Pancreas (tissue), 10 donors: ENCODE measurements at regions not wholly inside any gene's neighbourhood (a gene's known extent, or its start where the extent isn't known, plus 50 kb on each side); places are given as distances from the start of the nearest gene placed in this dataset.
A peak's percentile ranks its signal among the peaks of the same experiment; 100 is the strongest.

Experiments used
- ATAC-seq, 4 donors: fragments of 200-7000 bp; cut with Tn5 transposase; one replicate each; pipeline versions ENCODE4 v1.8.0 to v1.9.1; 2020; ENCODE audit warnings: mild to moderate bottlenecking in 4 of 4, moderate library complexity in 4 of 4
- DNase-seq, 6 donors: peaks; one replicate each; pipeline ENCODE4 v3.0.0-alpha.2; 2020
- FAIRE-seq: peaks from 2 replicates; lab custom pipeline; 2012; peaks lifted over from hg19 to GRCh38; lab: Jason Lieb, UNC
- H3K27ac ChIP-seq, 4 donors: fragments of 200-600 bp; sonication (generic); 1 replicate in 3 of 4; 2 replicates in 1 of 4; pipeline versions ENCODE4 v1.5.0 to v1.8.0; 2020
- H3K27me3 ChIP-seq, 4 donors: fragments of 200-600 bp; one replicate each; pipeline ENCODE4 v1.8.0; 2021
- H3K36me3 ChIP-seq, 3 donors: fragments of 200-600 bp; sonication (generic) in 1 of 3; one replicate each; pipeline versions ENCODE4 v1.5.0 to v1.8.0; 2020 to 2021
- H3K4me1 ChIP-seq, 3 donors: fragments of 200-600 bp; one replicate each; pipeline ENCODE4 v1.8.0; 2021
- H3K4me3 ChIP-seq, 4 donors: fragments of 200-600 bp; sonication (generic) in 2 of 4; one replicate each; pipeline versions ENCODE4 v1.5.0 to v1.8.0; 2020 to 2021
- H3K9me3 ChIP-seq, 4 donors: fragments of 200-600 bp; one replicate each; pipeline ENCODE4 v1.8.0; 2021
- WGBS, 2 donors: extraction: QIAGEN DNeasy Blood & Tissue Kit; methylation state at CpG; one replicate each; pipeline ENCODE4 v1.1.7; 2013; 5-methylcytosine and 5-hydroxymethylcytosine counted together
- intact Hi-C, 3 donors: fragments of 100-400 bp; cut with DNase I; formaldehyde crosslinking; loops; one replicate each; pipeline versions ENCODE4 v1.11.1 to v1.14.2; 2022
- TF ChIP-seq, protein P1 (sequence below), 4 donors: fragments of 200-600 bp; sonication (generic) in 3 of 4; IDR thresholded peaks; one replicate each; pipeline versions ENCODE4 v1.5.0 to v1.8.0; 2021; ENCODE audit warnings: antibody characterized with exemption in 4 of 4
- donor health status: healthy with polysubstance abuse.
- donor health status: DM: no; HTN: no; CAD: no; lungs with moderate emphysema.
- donor health status: DM: no; HTN: no; CAD: no.
- donor health status: control.
- donor health status: control.
- donor health status: Bipolar disorder and iron deficiency.
- donor health status: DM: yes; HTN: yes; CAD: no.
- donor health status: DM: no; HTN: no; CAD: no.
- donor health status: DM: no; HTN: no; CAD: no.
- donor health status: DM: yes; HTN: yes; CAD: no.

- no peak for ATAC-seq
- no peak overlapping the region for H3K27ac ChIP-seq
- no peak for DNase-seq
- intact Hi-C loops = no loop called here
- H3K4me3 ChIP-seq = no peak overlapping the region
- FAIRE-seq = no peak
- no peaks in the 10 kb centered on the region for H3K4me1 ChIP-seq
- H3K27me3 ChIP-seq = no peaks in the 10 kb centered on the region
- H3K9me3 ChIP-seq = no peaks in the 10 kb centered on the region
- no peaks in the 10 kb centered on the region for H3K36me3 ChIP-seq
- TF ChIP-seq, protein P1, sequence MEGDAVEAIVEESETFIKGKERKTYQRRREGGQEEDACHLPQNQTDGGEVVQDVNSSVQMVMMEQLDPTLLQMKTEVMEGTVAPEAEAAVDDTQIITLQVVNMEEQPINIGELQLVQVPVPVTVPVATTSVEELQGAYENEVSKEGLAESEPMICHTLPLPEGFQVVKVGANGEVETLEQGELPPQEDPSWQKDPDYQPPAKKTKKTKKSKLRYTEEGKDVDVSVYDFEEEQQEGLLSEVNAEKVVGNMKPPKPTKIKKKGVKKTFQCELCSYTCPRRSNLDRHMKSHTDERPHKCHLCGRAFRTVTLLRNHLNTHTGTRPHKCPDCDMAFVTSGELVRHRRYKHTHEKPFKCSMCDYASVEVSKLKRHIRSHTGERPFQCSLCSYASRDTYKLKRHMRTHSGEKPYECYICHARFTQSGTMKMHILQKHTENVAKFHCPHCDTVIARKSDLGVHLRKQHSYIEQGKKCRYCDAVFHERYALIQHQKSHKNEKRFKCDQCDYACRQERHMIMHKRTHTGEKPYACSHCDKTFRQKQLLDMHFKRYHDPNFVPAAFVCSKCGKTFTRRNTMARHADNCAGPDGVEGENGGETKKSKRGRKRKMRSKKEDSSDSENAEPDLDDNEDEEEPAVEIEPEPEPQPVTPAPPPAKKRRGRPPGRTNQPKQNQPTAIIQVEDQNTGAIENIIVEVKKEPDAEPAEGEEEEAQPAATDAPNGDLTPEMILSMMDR (IDR thresholded peaks at IDR 0.05) = no peak
- 71 to 77% methylated on average over 2 of the region's 2 CpGs for WGBS, 2 donors
These were observed 180.0 kb downstream of the PLPP3 start for GRCh38 chr1:56399326-56399725.

DNA sequence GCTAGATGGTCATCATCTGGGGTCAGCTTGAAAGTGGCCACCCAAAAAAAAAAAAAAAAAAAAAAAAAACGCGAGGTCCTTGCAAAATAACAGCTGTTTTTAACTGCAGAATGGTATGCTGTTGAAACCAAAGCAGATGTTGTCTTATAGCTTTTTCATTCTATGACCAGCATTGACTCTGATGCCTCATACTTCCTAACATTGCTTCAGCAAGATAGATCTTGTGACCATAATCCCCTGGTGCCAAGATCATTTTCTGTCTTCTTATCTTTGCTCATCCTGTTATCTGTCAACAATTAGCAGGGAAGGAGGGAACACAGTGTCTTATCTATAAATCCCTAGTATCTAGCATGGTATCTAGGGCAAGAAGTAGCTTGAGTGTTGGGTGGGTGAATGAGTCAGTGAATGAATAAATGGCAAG, 181.5 kb downstream of the PLPP3 start:
- intact Hi-C loops = no loop called here
- TF ChIP-seq, protein P1 (IDR thresholded peaks at IDR 0.05) = no peak
- H3K27me3 ChIP-seq = no peaks in the 10 kb centered on the region
- WGBS, 2 donors = 73 to 77% methylated on average over 2 of the region's 2 CpGs
- no peak overlapping the region for H3K27ac ChIP-seq
- no peaks in the 10 kb centered on the region for H3K9me3 ChIP-seq
- FAIRE-seq (no peak), DNase-seq (no peak), ATAC-seq (peak in 2 of 4 donors; percentile 28 to 40)
- H3K4me1 ChIP-seq = no peaks in the 10 kb centered on the region
- no peak overlapping the region for H3K4me3 ChIP-seq
- H3K36me3 ChIP-seq = no peaks in the 10 kb centered on the region

GRCh38 chr1:56397409-56397808, 182.0 kb downstream of the PLPP3 start:
- Histone ChIP-seq H3K4me3 (no peak overlapping the region), H3K9me3 (no peaks in the 10 kb centered on the region), H3K36me3 (no peaks in the 10 kb centered on the region), H3K27ac (no peak overlapping the region), H3K27me3 (no peaks in the 10 kb centered on the region), H3K4me1 (no peaks in the 10 kb centered on the region)
- FAIRE-seq = no peak
- 84% methylated on average over 2 of the region's 2 CpGs for WGBS, 2 donors
- TF ChIP-seq, protein P1 (IDR thresholded peaks at IDR 0.05) = no peak
- no peak for DNase-seq
- intact Hi-C loops = no loop called here
- peak in 3 of 4 donors; percentile 22 to 37 (median 28) for ATAC-seq

GRCh38 chr1:56396581-56396980, 182.8 kb downstream of the PLPP3 start:
- Histone ChIP-seq H3K27ac (no peak overlapping the region), H3K27me3 (no peaks in the 10 kb centered on the region), H3K9me3 (no peaks in the 10 kb centered on the region), H3K36me3 (no peaks in the 10 kb centered on the region), H3K4me1 (no peaks in the 10 kb centered on the region), H3K4me3 (no peak overlapping the region)
- intact Hi-C loops = no loop called here
- DNase-seq (no peak), ATAC-seq (no peak), FAIRE-seq (no peak)
- TF ChIP-seq, protein P1 (IDR thresholded peaks at IDR 0.05) = no peak
- WGBS, 2 donors = 39 to 54% methylated on average over 4 of the region's 4 CpGs

DNA sequence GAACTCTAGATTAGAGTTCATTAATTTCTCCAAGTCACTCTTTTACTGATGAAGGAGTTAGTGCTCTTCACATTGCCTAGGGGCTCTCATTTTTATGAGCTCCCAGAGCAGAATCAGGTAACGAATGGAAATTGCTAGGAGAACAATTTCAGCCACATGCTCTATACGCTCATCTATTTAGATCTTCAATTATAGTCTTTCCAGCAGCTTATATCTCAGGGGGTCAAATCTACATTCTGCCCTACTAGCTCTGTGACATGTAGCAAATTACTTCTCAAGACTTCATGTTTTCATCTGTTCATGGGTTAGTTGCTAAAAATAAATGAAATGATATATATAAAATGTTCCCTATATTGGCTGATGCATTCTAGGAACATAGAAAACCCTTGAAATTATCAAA, 183.6 kb downstream of the PLPP3 start:
- DNase-seq (no peak), FAIRE-seq (no peak), ATAC-seq (no peak)
- H3K4me1 ChIP-seq = no peaks in the 10 kb centered on the region
- TF ChIP-seq, protein P1 (IDR thresholded peaks at IDR 0.05) = no peak
- no peak overlapping the region for H3K27ac ChIP-seq
- no peak overlapping the region for H3K4me3 ChIP-seq
- H3K36me3 ChIP-seq = no peaks in the 10 kb centered on the region
- 90 to 98% methylated on average over 2 of the region's 2 CpGs for WGBS, 2 donors
- intact Hi-C loops = no loop called here
- H3K27me3 ChIP-seq = no peaks in the 10 kb centered on the region
- no peaks in the 10 kb centered on the region for H3K9me3 ChIP-seq
